Neural progenitor cell (in vitro differentiated cells): ENCODE measurements at regions not wholly inside any gene's neighbourhood (a gene's known extent, or its start where the extent isn't known, plus 50 kb on each side); places are given as distances from the start of the nearest gene placed in this dataset.

ENCODE experiments used
- CTCF ChIP-seq: fragments of 200-600 bp; sonication (generic); IDR thresholded peaks from 2 replicates; pipeline ENCODE4 v1.5.1; 2017; ENCODE audit warnings: antibody characterized with exemption, mild to moderate bottlenecking
- EZH2 ChIP-seq: fragments of 200-600 bp; sonication (generic); IDR thresholded peaks from 2 replicates; pipeline ENCODE4 v1.6.1; 2017; ENCODE audit warnings: antibody characterized with exemption, mild to moderate bottlenecking, moderate library complexity
- EZH2phosphoT487 ChIP-seq: fragments of 200-600 bp; sonication (generic); IDR thresholded peaks from 2 replicates; pipeline ENCODE4 v1.6.1; 2017; ENCODE audit warnings: antibody characterized with exemption

GRCh38 chr16:54347961-54348360 lies 61.4 kb upstream of the IRX3 start:
- TF ChIP-seq CTCF = no peak
- TF ChIP-seq EZH2 = no peak
- no peak for TF ChIP-seq EZH2phosphoT487
